Keratinocyte (primary cell): ENCODE measurements at regions not wholly inside any gene's neighbourhood (a gene's known extent, or its start where the extent isn't known, plus 50 kb on each side); places are given as distances from the start of the nearest gene placed in this dataset.

Experiments used
- EZH2 ChIP-seq: IDR thresholded peaks from one replicate; pipeline ENCODE4 v1.6.1; 2012; ENCODE audit warnings: inconsistent platforms, mild to moderate bottlenecking, low read length, moderate library complexity
- TF ChIP-seq, protein P1 (sequence below), 3 experiments: IDR thresholded peaks in 1 of 3; conservative IDR thresholded peaks in 1 of 3; optimal IDR thresholded peaks in 1 of 3; 2 replicates in 2 of 3; 3 replicates in 1 of 3; pipeline versions ENCODE3 to v1.5.1; 2011; ENCODE audit warnings: low read length in 3 of 3, mild to moderate bottlenecking in 3 of 3, moderate library complexity in 2 of 3, control low read depth in 1 of 3, inconsistent platforms in 1 of 3; ENCODE audit not compliant: insufficient read depth in 2 of 3; ENCODE audit errors: extremely low read depth in 1 of 3

DNA sequence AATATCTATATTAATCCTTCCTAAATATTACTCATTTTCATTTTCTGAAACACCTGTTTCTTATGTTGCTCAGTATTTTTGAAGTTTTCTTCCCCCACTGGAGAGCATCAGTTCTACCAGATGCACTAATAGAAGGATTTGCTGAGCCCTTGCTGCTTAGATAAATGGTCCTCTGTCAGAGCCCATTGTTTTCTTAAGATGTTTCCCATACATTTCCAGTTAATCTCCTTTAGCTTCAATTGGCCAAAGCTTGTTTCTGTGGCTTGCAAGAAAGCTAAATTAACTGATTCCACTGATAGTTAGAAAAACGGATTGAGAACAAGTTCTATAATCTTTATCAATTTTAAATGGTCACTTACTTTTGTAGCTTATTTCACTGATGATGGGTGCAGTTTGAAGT is 1425.5 kb downstream of the PCDH18 start:
- TF ChIP-seq, protein P1, sequence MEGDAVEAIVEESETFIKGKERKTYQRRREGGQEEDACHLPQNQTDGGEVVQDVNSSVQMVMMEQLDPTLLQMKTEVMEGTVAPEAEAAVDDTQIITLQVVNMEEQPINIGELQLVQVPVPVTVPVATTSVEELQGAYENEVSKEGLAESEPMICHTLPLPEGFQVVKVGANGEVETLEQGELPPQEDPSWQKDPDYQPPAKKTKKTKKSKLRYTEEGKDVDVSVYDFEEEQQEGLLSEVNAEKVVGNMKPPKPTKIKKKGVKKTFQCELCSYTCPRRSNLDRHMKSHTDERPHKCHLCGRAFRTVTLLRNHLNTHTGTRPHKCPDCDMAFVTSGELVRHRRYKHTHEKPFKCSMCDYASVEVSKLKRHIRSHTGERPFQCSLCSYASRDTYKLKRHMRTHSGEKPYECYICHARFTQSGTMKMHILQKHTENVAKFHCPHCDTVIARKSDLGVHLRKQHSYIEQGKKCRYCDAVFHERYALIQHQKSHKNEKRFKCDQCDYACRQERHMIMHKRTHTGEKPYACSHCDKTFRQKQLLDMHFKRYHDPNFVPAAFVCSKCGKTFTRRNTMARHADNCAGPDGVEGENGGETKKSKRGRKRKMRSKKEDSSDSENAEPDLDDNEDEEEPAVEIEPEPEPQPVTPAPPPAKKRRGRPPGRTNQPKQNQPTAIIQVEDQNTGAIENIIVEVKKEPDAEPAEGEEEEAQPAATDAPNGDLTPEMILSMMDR (optimal IDR thresholded peaks at IDR 0.05 in 1 of 3, IDR thresholded peaks at IDR 0.05 in 1 of 3, conservative IDR thresholded peaks at IDR 0.05 in 1 of 3; ENCODE audit: extremely low read depth in 1 of 3, insufficient read depth in 2 of 3, low read length in 3 of 3), result no peak
- TF ChIP-seq EZH2, result no peak
